Amniotic epithelial cell (primary cell): ENCODE measurements at regions not wholly inside any gene's neighbourhood (a gene's known extent, or its start where the extent isn't known, plus 50 kb on each side); places are given as distances from the start of the nearest gene placed in this dataset.

Experiments used
- DNase-seq: peaks from one replicate; pipeline ENCODE4 v3.0.0-alpha.2; 2010; ENCODE audit warnings: low read depth

DNA sequence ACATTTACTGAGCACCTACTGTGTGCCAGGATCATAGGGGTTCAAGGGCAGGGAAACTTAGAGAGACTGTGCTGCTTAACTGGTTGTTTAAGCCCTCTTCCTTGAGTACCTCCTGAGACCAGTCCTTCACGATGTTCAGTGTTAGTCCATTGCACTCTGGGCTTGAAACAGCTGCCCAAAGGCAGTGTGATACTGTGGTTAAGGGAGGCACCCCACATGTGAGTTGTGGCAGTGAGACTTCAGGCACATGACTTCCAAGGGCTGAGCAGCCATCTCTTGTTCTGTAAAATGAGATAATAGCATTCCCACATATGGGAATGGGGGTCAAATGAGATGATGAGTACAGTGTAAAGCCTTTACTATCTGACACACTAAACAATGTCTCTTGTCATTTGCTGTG is 75.1 kb downstream of the LINGO1 start:
- DNase-seq: no peak

DNA sequence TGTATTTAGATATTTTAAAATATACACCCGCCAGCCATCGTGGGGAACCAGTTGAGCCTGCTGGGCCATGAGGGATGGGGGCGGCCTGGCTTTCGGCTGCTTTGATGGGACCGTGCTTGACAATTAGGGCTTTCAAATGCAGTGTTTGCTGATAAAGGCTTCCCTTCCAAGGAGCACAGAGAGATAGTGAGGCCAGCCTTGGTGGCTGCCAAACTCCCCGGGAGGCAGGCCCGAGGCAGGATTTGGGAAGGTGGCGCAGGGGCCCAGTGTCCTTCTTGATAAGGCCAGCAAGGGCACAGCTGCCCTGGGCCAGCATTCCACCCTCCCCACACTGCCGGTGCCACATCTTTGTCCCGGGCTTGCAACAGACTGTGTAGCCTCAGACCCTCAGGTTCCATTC is 75.6 kb downstream of the LINGO1 start:
- DNase-seq: no peak

DNA sequence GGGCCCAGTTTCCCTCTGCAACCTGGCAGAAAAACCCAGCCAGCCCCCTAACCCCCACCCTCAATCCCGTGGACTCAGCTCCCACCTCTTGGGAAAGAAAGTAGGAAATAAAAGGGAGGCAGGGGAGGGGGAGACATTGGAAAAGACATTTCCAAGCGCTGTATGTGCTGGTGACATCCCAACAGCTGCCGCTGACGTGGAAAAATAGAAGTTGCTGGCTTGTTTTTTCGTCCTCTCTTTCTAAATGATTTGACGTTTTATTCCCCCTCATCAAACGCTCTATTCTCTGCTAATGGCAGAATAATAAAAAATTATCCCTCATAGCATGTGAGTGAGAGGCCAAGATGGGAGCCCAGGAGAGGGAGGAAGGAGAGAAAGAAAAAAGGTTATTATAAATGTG is 76.1 kb downstream of the LINGO1 start:
- DNase-seq: no peak

DNA sequence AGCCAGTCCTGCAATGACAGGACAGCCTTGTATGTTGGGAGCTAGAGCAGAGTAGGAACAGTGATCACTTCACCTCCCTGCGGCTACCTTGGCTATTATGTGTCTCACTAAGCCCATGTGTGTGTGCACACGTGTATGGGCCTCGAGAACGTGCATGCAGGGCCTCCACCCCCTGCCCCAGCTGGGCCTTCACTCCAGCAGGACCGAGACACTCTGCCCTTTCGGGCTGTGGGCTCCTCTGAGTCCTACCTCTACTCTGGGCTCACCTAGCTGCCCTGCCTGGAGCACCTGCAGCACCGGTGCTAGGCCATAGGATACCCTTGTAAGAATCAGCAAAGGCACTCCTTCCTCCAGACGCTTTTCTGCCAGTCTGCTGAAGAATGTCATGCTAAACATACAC is 77.5 kb downstream of the LINGO1 start:
- no peak for DNase-seq

DNA sequence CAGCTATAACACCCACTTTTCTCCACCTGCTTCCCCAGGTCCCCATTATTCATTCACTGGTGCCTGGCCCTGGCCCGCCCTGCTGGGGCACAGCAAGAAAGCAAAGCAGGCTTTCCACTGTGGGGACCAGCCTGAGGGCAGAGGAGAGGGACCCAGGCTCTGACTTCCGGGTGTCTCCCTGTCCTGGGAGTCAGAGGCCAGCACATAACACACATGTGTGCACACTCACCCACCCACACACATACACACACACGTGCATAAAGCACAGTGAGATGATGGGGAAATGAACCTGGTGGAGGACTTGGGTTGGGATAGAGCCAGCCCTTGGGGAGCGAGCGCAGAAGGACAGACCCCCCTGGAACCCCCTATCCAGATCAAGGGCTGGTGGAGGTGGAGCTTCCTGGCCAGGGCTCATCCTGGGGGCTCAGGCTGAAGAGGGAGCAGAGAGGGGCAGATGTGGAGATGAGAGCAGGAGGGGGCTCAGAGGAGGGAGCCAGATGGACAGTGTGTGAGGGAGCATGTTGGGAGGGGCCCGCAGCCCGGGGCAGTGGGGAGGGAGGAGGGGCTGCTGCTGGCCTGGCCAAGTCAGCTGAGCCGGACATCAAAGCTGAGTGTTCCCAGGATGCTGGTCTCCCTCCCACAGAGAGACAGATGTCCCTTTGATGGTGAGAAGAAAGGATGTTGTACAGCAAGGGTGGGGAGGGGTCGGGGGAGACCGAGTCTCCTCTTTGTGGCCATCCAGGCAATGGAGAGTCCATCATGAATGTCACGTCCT is 78.2 kb downstream of the LINGO1 start:
- no peak for DNase-seq

DNA sequence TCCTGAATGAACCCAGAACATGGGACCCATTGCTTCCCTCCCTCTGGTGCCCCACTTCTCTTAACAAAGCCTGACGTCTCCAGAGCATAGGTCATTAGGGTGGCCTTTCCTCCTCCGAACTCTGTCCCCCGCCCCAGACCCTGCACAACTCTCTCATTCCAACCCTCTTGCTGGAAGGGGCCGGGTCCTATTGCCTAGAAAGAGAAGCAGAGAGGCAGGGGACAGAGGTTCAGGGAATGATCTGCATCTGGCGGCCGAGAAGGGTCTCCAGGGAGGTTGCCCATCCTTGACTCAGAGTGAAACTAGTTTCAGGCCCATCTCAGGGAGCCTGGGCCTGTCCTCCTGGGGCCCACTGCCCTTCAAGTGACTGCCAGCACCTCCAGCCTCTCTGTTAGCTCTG is 79.0 kb downstream of the LINGO1 start:
- DNase-seq: no peak

DNA sequence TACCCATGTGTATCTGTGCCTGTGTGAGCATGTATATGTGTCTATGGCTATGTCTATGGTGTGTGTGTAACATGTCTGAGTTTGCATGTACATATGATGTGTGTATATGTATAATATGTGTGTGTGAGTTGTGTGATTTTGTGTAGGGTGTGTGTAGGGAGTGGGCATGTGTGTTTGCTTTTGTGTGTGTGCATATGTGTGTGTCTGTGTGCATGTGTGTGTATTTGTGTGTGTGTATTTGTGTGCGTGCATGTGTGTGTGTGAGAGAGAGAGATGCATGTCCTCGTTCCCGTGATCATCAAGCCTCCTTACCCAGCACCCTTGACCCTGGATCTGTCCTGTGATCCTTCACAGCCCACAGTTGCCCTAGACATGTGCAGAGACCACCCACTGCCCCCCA is 79.5 kb downstream of the LINGO1 start:
- no peak for DNase-seq

DNA sequence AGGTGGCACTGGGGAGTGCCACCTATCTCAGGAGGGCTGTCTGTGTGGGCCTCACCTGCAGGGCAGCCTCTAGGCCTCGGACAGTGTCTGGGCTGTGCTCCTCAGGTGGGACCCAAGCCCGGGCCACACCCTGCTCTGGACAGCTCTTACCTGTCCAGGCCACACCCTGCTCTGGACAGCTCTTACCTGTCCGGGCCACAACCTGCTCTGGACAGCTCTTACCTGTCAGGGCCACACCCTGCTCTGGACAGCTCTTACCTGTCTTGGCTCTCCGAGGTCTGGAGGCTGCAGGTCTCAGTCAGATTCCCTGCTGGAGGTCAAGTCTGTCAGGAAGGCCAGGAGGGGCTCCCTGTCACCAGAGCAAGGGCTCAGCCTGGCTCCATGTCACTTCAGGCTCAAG is 80.6 kb downstream of the LINGO1 start:
- DNase-seq: no peak

DNA sequence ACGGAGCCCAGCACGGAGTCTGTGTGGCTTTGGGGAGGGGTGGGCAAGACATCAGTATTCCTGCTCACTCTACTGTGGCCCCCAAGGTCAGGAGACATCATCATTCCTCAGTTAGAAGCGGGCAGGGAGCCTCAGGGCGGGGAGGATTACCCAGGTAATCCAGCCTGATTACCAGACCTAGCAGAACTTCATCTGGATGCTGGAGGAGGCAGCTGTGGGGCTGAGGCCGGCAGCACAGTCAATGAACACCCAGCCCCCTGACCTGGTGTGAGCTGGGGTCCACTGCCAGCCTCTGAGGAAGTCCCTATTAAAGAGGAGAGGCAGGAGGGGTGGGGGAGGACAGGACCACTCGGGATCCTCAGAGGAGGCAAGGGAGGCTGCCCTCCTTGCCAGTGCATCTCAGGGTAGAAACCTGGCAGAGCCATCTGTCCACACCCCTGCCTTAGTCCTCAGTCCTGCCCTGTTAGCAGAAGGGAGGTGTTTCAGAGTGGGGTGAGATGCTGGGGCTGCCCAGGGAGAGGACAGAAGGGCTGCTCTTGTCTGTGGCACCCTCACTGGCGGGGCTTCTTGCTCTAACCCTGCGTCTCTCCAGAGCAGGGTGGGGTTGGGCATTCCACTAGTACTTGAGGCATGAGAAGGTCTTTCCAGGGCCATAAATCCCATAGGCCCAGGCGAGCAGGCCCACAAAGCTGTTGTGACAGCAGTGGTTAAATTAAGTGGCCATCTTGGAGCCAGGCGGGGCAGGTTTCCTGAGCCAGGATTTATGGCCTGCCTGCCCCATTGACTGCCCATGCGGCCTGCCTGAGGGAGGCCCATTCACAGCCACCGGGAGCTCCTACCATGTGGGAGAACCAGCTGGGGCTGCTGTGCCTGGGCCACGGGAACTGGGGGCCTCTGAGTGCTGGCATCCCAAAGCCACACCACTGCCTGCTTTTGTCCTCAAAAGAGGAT is 82.1 kb downstream of the LINGO1 start:
- peak; percentile 67 for DNase-seq

DNA sequence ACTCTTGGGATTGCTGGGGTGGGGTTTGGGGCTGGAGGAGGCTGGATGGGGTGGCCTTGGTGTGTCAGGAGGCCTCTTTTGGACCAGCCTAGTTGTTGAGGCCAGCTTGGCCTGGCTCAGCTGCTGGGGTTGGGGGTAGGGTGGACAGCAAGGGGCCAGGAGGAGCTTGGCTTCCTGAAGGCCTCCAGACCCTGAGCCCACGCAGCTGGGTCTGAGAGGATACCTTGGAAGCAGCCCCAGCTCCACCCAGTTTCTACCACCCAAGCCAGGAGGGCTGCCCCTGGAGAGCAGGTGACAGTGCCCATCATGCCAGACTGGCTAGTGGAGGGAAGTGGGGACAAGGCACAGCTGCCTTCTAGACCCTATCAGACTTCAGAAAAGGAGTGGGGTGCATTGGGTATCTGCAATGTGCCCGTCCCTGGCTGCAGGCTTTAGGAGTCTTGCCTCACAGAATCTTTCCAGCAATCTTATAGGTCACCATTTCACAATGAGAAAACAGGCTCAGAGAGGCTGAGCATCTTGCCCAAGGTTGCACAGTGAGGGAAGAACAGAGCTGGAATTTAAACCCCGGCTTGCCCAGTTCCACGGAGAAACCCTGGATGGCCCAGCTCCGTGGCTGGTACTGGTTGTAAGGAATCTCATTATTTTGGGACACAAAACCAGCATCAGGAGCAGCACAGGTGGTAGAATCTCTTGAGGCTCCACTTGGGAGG is 83.0 kb downstream of the LINGO1 start:
- DNase-seq: no peak

DNA sequence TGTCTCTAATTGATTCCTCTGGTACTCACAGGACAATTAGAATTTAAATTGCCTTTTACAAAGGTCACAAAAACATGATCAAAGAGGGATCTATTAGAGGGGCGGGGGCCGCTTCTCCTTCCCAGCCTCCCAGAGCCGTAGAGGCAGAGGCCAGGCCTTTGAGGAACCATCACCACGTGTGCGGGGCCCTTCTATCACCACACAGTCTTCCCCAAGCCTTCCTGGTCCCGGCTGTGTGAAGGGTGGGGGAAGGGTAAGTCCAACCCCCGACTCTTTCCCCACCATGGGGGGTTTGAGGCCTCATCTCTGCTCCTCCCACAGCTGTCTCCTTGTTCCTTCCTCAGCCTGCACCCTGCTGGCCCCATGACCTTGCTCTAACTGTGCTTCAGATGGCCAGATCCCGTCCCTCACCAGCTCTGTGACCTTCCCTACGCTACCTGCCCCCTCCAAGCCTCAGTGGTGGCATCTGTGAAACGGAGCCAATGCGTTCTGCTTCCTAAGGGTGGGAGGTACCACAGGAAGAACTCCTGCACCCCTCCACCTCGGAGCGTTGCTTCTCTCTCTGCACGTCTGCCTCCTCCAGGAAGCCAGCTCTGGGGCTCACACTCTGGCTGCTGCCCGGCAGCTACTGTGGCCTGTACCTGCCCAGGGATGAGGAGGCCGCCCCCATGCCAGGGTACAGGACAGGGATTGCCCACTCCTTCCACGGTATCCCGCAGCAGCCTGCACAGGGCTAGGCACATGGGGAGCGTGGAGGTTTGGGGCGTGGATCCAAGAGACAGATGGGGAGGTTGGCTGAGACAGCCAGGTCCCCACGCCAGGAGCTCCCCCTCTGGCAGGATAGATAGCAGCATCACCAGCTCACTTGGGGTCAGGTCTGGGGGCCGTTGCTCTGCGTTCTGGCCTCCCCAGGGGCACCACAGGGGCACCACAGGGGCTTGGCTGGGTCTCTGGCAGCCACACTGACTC is 83.8 kb downstream of the LINGO1 start:
- DNase-seq: no peak

DNA sequence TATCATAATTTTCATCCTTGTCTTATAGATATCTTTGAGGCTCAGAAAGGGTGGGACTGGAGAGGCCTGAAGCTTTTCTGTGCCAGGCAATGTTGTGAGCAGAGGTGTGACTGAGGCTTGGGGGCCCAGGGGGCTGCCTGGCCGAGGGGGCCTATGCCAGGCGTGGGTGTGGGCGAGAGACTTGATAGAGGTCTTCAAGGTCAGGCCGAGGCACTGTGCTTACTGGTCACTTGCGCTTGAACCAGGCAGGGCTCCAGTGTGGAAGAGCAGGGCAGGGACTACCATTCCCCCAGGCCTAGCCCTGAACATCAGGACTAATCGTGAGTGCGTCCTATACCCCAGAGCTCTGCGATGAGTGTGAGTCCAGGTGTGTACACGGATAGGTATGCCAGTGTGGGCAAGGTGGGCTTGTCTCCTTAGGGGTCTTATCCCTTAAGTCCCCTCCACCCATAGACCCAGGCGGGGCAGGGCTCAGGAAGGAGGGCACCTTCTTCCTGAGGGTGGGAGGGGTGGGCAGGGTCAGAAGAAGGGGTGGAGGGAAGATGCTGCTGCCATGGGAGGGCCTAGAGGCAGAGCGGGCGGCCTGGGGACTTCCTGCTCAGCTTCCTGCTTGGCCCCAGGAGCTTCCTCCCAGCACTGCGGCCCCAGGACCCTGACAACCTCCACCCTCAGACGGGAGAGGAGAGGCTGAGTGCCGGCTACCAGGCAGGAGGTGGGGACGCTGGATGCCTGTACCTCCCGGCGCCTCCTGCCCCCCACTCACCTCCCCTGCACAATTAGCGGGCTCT is 84.7 kb downstream of the LINGO1 start:
- DNase-seq: no peak

DNA sequence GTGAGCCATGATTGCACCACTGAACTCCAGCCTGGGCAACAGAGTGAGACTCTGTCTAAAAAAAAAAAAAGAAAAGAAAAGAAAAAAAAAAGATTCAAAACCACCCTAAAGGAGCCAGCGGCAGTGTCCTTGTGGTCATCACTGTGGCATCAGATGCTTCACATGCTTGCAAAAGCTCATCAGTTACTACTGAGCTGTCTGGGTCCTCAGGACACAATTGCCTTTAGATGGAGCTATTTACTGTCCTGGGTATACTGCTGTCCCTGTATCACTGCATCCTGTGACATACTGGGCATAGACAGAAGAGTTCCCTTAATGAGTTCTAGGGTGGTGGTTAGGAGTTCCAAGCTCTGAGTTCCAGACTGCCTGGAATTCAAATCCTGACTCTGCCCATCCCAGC is 85.8 kb downstream of the LINGO1 start:
- DNase-seq: no peak

DNA sequence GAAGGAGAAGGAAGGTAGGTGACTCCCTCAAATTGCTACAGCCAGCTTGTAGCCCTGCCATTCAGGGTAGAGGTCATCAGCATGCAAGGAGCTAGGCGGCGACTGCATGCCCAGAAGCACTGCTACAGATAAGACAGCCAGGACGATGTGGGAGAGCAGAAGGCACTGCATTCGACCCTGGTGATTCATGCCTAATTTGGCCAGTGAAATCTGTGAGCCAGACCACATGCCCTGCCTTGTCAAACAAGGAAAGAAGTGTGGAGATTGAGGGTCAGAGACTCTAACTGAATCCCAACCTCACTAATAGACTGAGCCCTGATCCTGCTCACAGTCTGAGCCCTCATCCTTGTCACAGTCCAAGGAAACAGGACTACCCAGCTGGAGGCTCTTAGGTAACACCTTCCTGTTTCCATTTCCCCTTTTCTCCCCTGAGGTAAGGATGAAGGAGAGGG is 86.6 kb downstream of the LINGO1 start:
- DNase-seq: peak; percentile 97

DNA sequence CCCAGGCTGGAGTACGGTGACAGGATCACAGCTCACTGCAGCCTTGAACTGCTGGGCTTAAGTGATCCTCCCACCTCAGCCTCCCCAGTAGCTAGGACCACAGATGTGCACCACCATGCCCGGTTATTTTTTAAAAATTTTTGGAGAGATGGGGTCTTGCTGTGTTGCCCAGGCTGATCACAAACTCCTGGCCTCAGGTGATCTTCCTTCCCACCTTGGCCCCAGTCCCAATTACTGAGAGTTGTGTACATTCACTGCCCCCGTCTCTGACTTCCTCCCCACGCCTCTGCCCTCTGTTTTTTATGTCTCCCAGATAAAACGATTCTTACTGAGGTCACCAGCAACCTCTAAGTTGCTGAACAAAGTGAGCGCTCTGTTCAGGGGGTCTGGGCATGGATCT is 87.7 kb downstream of the LINGO1 start:
- DNase-seq: no peak

DNA sequence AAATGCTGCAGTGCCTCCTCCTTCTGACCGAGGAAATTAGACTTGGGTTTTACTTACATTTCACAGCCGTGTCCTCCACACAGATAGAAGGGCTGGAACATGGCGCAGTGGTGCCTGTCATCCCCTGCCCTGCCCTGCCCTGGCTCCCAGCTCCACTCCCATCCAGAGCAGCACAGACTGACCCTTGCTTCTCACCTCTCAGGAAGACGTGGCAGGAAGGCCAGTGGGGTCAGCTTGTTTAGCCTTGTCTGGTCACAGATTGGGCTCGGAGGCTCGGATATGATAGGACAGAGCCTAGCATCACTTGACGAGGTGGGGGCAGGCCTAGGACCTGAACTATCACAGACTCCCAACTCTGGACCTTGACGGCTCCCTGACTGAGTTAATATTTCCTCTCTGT is 88.5 kb downstream of the LINGO1 start:
- no peak for DNase-seq

DNA sequence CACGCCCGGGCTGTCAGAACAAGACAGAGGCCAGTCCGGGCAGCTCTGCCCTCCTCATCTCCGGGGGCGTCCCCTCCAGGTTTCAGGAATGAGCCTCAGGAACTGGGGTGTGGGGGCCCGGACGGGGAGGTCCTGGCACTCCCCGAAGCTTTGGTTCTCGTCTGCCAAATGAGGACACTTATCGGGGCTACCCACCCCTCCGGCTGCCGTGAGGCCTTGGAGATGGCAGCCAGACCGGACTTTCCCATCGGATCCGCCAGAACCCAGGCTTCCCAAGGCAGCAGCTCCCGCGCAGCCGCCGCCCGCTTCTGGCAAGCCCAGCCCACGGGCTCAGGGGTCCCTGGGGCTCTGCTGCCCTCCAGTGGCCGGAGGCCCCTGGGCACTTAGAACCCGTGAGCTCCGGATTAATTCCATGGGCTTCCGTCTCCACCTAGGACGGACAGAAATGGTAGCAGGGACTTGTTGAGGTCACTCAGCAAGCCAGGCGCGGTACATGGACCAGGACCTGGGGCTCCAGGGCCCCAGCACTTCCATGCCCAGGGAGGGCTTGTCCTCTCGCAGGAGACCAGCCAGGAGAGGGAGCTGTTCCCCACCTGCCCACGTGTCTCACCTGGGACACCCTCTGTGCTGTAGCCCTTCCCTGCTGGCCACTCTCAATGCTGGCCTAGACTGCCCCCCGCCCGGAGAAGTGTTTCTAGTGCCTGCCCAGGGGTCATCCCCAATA is 89.4 kb downstream of the LINGO1 start:
- peak; percentile 70 for DNase-seq

DNA sequence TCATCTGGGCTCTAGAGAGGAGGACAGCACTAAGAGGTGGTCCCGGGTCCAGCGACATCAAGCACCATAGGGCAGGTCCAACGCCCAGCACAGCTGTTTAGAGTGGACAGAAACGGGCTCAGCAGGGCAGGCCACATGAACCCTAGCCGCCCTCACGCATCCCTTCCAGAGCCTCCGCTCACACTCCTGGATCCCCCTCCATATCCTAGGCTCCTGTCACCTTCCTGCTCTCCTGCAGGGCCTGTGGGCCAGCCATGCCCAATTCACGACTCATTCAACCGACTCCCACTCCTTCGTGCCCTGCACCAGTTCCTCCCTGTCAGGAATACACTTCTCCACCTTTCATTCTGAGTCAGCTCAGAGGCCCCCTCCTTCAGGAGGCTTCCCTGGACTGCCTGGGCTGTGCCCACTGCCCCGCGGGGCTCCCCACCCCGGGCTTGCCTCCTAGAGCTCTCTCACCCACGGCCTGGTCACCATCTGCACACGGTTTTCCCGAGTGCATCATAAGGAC is 90.2 kb downstream of the LINGO1 start:
- peak; percentile 49 for DNase-seq

DNA sequence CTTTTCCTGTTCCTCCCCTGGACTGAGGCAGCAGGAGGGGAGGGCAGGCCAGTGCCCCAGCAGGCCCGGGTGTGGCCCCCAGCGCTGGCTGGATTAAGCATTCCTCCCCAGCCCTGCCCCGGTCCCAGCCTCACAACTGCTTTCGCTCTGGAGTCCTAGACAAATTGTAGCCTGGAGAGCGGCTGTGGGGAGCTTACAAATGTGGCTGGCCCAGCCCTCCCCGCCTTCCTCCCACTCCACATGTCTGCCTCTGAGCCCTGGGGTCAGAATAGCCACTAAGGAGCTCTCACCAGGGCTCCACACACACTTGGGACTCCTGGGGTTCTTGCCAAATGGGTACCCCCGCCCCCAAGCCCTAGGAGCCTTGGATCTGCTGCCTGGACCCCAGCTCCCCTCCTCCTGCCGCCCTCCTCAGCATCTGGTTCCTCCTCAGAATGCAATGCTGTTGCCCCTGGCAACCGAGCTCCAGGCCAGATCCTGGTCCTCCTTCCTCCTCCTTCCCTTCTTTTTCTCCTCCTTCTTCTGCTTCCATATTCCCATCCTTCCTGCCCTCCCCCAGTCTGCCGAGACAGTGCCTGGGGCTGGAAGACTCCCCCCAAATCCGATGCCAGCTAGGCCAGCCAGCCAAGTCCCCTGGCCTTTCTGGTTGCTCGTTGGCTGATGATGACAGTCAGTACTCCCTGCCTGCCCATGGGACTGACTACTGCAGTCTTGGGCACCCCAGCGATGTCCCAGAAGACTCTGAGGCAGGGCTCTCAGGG is 91.1 kb downstream of the LINGO1 start:
- DNase-seq: no peak
